ENCODE measurements at regions not wholly inside any gene's neighbourhood (a gene's known extent, or its start where the extent isn't known, plus 50 kb on each side); places are given as distances from the start of the nearest gene placed in this dataset.

DNA sequence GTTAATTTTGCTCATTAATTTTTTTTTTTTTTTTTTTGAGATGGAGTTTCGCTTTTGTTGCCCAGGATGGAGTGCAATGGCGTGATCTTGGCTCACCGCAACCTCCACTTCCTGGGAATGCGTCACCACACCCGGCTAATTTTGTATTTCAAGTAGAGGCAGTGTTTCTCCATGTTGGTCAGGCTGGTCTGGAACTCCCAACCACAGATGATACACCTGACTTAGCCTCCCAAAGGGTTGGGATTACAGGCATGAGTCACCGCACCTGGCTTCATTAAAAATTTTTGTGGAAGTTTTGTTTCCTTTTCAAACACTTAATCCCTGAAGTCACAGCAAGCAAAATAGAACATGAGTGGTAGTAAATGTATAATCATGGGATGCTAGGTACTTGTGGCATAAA, 857.2 kb upstream of the PHF14 start:
- H3K9me3 ChIP-seq (ENCODE audit: control insufficient read depth, low read depth, low read length) = no peaks in the 10 kb centered on the region
- H3K36me3 ChIP-seq (ENCODE audit: control insufficient read depth, insufficient read depth, low read length) = no peaks in the 10 kb centered on the region
- no peaks in the 10 kb centered on the region for H3K27me3 ChIP-seq (ENCODE audit: control insufficient read depth, insufficient read depth, low read length)
- no peak overlapping the region for H3K4me3 ChIP-seq (ENCODE audit: low read length)
- no peaks in the 10 kb centered on the region for H3K4me1 ChIP-seq (ENCODE audit: control insufficient read depth, insufficient read depth, low read length)
- DNase-seq = no peak
- no CpG with 5 or more reads among the region's 6 CpGs for WGBS (ENCODE audit: insufficient coverage, low lambda C conversion rate)
- H3K27ac ChIP-seq (ENCODE audit: low read length) = no peak overlapping the region

DNA sequence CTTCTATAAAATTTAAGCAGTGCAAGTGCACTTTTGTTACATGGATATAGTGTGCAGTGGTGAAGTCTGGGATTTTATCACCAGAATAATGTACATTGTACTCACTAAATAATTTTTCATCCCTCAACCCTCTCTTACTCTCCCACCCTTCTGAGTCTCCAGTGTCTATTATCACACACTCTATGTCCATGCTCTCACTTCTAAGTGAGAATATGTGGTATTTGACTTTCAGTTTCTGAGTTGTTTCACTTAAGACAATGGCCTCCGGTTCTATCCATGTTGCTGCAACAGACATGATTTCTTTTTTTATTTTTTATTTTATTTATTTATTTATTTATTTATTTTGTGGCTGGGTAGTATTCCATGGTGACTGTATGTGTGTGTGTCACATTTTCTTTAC, 855.9 kb upstream of the PHF14 start:
- H3K4me3 ChIP-seq (ENCODE audit: low read length) = no peak overlapping the region
- H3K4me1 ChIP-seq (ENCODE audit: control insufficient read depth, insufficient read depth, low read length) = no peaks in the 10 kb centered on the region
- no CpG with 5 or more reads among the region's 1 CpG for WGBS (ENCODE audit: insufficient coverage, low lambda C conversion rate)

DNA sequence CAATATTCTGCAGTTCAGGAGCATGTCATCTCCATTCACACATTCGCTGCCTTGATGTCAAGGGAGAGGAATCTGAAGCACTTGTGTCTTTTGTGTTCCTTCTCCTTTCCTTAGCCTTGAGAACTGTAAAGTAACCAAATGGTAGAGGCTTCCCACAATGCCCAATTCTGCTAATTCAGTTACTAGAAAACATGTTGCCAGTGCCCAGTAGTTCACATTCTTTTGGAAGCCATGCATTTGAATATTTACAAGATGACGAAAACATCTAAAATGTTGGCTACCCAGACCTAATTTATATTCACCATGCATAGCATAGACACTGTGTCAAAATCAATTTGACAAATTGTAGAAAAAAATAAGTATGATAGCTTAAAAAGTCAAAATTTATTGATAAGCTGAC, 852.7 kb upstream of the PHF14 start:
- Histone ChIP-seq H3K27ac (ENCODE audit: low read length) (no peak overlapping the region), H3K36me3 (ENCODE audit: control insufficient read depth, insufficient read depth, low read length) (no peaks in the 10 kb centered on the region), H3K9me3 (ENCODE audit: control insufficient read depth, low read depth, low read length) (no peaks in the 10 kb centered on the region), H3K27me3 (ENCODE audit: control insufficient read depth, insufficient read depth, low read length) (no peaks in the 10 kb centered on the region), H3K4me1 (ENCODE audit: control insufficient read depth, insufficient read depth, low read length) (no peaks in the 10 kb centered on the region), H3K4me3 (ENCODE audit: low read length) (no peak overlapping the region)
- no CpG with 5 or more reads among the region's 2 CpGs for WGBS (ENCODE audit: insufficient coverage, low lambda C conversion rate)
- DNase-seq = no peak

More for the DNA sequence above, 855.9 kb upstream of the PHF14 start:
- no peak overlapping the region for H3K27ac ChIP-seq (ENCODE audit: low read length)
- no peak for DNase-seq
- no peaks in the 10 kb centered on the region for H3K36me3 ChIP-seq (ENCODE audit: control insufficient read depth, insufficient read depth, low read length)
- no peaks in the 10 kb centered on the region for H3K27me3 ChIP-seq (ENCODE audit: control insufficient read depth, insufficient read depth, low read length)
- no peaks in the 10 kb centered on the region for H3K9me3 ChIP-seq (ENCODE audit: control insufficient read depth, low read depth, low read length)

DNA sequence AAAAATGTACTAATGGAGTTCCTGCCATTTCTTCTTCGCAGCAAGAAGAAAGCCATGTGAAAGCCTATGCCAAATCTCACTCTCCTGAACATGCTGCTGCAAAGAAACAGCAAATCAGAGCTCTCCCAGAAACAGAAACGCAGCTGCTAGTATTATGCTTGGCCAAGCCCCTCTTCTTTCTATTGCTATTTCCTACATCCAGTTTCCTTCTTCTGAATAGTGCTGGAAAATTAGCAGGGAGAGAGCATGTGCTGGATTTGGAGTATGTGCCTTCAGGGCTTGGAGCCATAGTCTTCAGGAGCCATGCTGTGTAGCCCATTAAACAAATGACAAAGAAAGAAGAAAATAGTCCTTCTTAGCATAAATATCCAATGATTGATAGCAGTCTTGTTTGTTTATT, 852.0 kb upstream of the PHF14 start:
- Histone ChIP-seq H3K9me3 (ENCODE audit: control insufficient read depth, low read depth, low read length) (no peaks in the 10 kb centered on the region), H3K36me3 (ENCODE audit: control insufficient read depth, insufficient read depth, low read length) (no peaks in the 10 kb centered on the region), H3K4me1 (ENCODE audit: control insufficient read depth, insufficient read depth, low read length) (no peaks in the 10 kb centered on the region), H3K27ac (ENCODE audit: low read length) (no peak overlapping the region), H3K4me3 (ENCODE audit: low read length) (no peak overlapping the region), H3K27me3 (ENCODE audit: control insufficient read depth, insufficient read depth, low read length) (no peaks in the 10 kb centered on the region)
- no CpG with 5 or more reads among the region's 2 CpGs for WGBS (ENCODE audit: insufficient coverage, low lambda C conversion rate)
- DNase-seq = no peak

DNA sequence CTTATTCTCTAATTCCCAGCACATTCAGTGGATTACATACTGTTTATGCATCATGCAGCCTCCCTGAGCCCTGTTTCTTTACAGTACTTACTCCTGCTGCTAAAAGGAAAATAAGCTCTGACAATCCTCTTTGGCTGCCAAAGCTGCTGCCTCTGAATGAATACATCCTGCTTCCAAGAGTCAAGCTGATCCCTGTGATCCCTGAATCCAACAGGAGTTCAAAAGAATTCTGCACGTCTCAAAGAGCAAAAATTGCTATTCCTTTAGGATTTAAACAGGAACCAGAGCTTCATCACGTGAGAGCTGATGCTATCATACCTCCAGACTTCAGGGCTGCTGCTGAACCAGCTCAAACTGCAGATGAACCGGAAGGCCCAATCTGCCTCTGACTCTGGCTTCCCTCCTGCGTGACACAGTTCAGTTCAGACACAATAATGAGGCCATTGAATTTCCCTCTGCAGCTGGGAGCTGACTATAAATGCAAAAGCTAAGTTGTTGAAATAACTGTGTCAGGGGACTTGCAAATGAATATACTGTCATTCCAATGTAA, 851.0 kb upstream of the PHF14 start:
- Histone ChIP-seq H3K27ac (ENCODE audit: low read length) (no peak overlapping the region), H3K27me3 (ENCODE audit: control insufficient read depth, insufficient read depth, low read length) (no peaks in the 10 kb centered on the region), H3K4me3 (ENCODE audit: low read length) (no peak overlapping the region), H3K9me3 (ENCODE audit: control insufficient read depth, low read depth, low read length) (no peaks in the 10 kb centered on the region), H3K4me1 (ENCODE audit: control insufficient read depth, insufficient read depth, low read length) (no peaks in the 10 kb centered on the region), H3K36me3 (ENCODE audit: control insufficient read depth, insufficient read depth, low read length) (no peaks in the 10 kb centered on the region)
- DNase-seq = peak; percentile 19 to 37
- WGBS (ENCODE audit: insufficient coverage, low lambda C conversion rate) = no CpG with 5 or more reads among the region's 4 CpGs

DNA sequence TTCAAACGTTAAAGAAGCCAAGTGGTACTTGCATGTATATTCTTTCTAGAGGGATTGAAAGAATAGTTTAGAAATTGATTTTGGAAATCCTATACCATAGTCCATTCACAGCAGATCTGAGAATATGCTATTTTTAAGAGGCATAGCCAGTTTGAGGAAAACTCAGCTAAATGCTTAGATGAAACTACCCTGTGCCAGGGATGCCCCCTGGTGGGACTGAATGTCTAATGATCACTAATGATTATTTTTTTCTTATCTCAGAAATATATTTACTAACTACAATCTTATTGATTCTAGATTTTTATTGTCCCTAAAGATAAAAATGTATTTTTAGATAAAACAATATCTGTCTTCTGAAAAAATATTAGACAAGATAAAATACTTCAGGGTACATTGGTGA, 844.9 kb upstream of the PHF14 start:
- H3K4me1 ChIP-seq (ENCODE audit: control insufficient read depth, insufficient read depth, low read length) = no peaks in the 10 kb centered on the region
- no peak overlapping the region for H3K4me3 ChIP-seq (ENCODE audit: low read length)
- H3K9me3 ChIP-seq (ENCODE audit: control insufficient read depth, low read depth, low read length) = no peaks in the 10 kb centered on the region
- no peak for DNase-seq
- H3K36me3 ChIP-seq (ENCODE audit: control insufficient read depth, insufficient read depth, low read length) = no peaks in the 10 kb centered on the region
- WGBS (ENCODE audit: insufficient coverage, low lambda C conversion rate) = 60% methylated on average over 1 of the region's 1 CpG
- no peaks in the 10 kb centered on the region for H3K27me3 ChIP-seq (ENCODE audit: control insufficient read depth, insufficient read depth, low read length)
- no peak overlapping the region for H3K27ac ChIP-seq (ENCODE audit: low read length)

DNA sequence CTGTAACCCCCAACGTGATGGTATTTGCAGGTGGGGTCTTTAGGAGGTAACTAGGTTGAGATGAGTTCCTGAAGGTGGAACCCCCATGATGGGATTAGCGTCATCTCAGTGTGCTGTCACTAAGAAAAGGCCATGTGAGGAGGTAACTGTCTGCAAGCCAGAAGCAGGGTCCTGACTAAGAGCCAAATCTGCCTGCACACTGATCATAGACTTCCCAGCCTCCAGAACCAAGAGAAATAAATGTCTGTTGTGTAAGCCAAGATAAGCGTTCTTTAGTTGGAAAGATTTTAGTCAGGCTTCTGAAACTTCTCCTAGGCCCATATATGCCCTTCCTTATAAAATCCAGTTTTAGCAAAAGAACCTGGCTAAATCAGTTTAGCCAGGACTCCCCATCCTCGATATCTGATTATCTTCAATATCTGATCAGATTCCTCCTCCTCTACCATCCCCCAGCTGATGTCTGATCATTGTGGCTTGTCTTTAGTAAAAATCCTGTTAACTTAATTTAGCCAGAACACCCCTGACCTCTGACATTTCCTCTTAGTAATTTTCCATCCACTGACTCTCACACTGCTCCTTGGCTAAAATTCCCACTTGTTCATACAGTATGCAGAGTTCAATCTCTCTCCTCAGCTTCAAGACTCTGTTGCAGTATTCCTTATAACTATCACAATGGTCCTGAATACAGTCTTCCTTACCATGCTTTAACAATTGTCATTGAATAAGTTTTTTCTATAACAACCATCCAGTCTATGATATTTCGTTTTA, 835.4 kb upstream of the PHF14 start:
- no peaks in the 10 kb centered on the region for H3K36me3 ChIP-seq (ENCODE audit: control insufficient read depth, insufficient read depth, low read length)
- whole genome bisulfite sequencing (ENCODE audit: insufficient coverage, low lambda C conversion rate) = 96% methylated on average over 3 of the region's 5 CpGs
- H3K4me3 ChIP-seq (ENCODE audit: low read length) = no peak overlapping the region
- H3K9me3 ChIP-seq (ENCODE audit: control insufficient read depth, low read depth, low read length) = no peaks in the 10 kb centered on the region
- no peak overlapping the region for H3K27ac ChIP-seq (ENCODE audit: low read length)
- no peak for DNase-seq
- no peaks in the 10 kb centered on the region for H3K4me1 ChIP-seq (ENCODE audit: control insufficient read depth, insufficient read depth, low read length)
- no peaks in the 10 kb centered on the region for H3K27me3 ChIP-seq (ENCODE audit: control insufficient read depth, insufficient read depth, low read length)

DNA sequence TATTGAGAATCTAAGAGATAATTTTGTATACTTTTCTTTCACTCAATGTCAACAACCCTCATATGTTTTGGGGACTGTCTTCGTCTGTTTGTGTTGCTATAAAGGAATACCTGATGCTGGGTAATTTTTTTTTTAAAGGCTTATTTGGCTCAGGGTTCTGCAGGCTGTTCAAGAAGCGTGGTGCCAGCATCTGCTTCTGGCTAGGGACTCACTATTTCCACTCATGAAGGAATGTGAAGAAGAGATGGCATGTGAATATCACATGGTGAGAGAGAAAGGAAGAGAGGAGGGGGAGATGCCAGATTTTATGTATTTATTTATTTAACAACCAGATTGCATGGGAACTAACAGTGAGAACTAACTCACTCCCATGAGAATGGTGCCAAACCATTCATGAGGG, 827.4 kb upstream of the PHF14 start:
- H3K36me3 ChIP-seq (ENCODE audit: control insufficient read depth, insufficient read depth, low read length) = no peaks in the 10 kb centered on the region
- H3K27me3 ChIP-seq (ENCODE audit: control insufficient read depth, insufficient read depth, low read length) = no peaks in the 10 kb centered on the region
- no peak overlapping the region for H3K27ac ChIP-seq (ENCODE audit: low read length)
- H3K9me3 ChIP-seq (ENCODE audit: control insufficient read depth, low read depth, low read length) = no peaks in the 10 kb centered on the region
- WGBS (ENCODE audit: insufficient coverage, low lambda C conversion rate) = no CpG with 5 or more reads among the region's 2 CpGs
- H3K4me3 ChIP-seq (ENCODE audit: low read length) = no peak overlapping the region
- H3K4me1 ChIP-seq (ENCODE audit: control insufficient read depth, insufficient read depth, low read length) = no peaks in the 10 kb centered on the region
- DNase-seq = no peak

DNA sequence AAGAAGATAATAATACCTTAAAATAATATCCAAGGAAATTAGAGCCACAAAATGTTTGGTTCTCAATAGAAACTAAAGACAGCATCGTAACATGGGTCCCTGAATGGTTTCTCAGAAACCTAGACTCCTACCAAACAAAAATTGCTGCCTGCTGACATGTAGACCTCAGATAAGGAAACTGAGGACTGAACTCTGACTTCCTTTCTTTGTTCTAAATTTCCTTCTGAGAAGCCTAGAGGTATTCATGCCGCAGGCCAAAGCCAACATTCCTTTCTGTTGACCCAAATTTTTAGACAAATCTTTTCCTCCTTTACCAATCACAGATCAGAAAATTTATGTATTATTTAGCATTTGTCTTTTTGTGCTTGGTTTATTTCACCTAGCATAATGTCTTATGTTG, 816.7 kb upstream of the PHF14 start:
- no peaks in the 10 kb centered on the region for H3K27me3 ChIP-seq (ENCODE audit: control insufficient read depth, insufficient read depth, low read length)
- no peaks in the 10 kb centered on the region for H3K9me3 ChIP-seq (ENCODE audit: control insufficient read depth, low read depth, low read length)
- H3K4me1 ChIP-seq (ENCODE audit: control insufficient read depth, insufficient read depth, low read length) = no peaks in the 10 kb centered on the region
- WGBS (ENCODE audit: insufficient coverage, low lambda C conversion rate) = 71% methylated on average over 1 of the region's 2 CpGs
- no peaks in the 10 kb centered on the region for H3K36me3 ChIP-seq (ENCODE audit: control insufficient read depth, insufficient read depth, low read length)
- no peak overlapping the region for H3K4me3 ChIP-seq (ENCODE audit: low read length)
- no peak for DNase-seq
- H3K27ac ChIP-seq (ENCODE audit: low read length) = no peak overlapping the region

DNA sequence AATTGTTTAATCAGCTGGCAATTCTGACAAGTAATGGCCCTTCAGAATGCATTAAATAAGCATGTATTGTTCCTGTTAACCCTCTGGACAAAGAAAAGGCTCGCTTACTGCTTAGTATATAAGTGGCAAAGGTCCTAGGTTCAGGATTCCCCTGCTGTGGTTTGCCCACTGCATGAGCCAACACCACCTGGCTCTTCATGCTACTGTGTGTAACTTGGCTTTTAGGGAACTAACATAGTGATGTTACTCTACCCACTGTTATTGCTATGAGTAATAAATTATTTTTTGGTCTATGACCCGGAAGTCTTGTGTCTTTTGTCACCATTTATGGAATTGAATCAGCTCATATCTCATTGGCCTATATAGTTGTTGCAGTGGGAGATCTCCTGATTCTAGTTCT, 791.7 kb upstream of the PHF14 start:
- WGBS (ENCODE audit: insufficient coverage, low lambda C conversion rate) = no CpG with 5 or more reads among the region's 2 CpGs
- Histone ChIP-seq H3K4me3 (ENCODE audit: low read length) (no peak overlapping the region), H3K36me3 (ENCODE audit: control insufficient read depth, insufficient read depth, low read length) (no peaks in the 10 kb centered on the region)

DNA sequence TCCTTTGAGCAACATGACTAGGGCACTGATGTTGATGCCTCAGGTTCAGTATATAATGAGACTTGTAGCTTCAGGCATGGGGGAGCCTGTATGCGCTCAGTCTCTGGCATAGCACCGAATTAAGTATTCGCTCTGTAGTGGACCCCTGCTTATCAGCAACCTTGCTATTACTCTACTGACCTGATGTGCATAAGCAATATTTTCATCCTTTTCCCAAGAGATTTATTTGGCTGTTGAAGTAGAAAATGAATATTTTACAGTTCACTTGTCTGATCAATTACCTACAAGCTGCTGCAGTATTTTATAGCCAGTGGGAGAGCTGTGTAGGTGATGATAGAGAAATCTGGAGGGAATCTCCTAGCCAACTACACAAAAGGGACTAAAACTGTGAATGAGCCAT, 781.6 kb upstream of the PHF14 start:
- Histone ChIP-seq H3K4me1 (ENCODE audit: control insufficient read depth, insufficient read depth, low read length) (peaks cover 3% of the 10 kb centered on the region), H3K4me3 (ENCODE audit: low read length) (no peak overlapping the region), H3K27me3 (ENCODE audit: control insufficient read depth, insufficient read depth, low read length) (no peaks in the 10 kb centered on the region), H3K36me3 (ENCODE audit: control insufficient read depth, insufficient read depth, low read length) (no peaks in the 10 kb centered on the region), H3K9me3 (ENCODE audit: control insufficient read depth, low read depth, low read length) (no peaks in the 10 kb centered on the region), H3K27ac (ENCODE audit: low read length) (no peak overlapping the region)
- WGBS (ENCODE audit: insufficient coverage, low lambda C conversion rate) = no CpG with 5 or more reads among the region's 3 CpGs
- no peak for DNase-seq

More for the DNA sequence above, 791.7 kb upstream of the PHF14 start:
- no peaks in the 10 kb centered on the region for H3K9me3 ChIP-seq (ENCODE audit: control insufficient read depth, low read depth, low read length)
- no peaks in the 10 kb centered on the region for H3K4me1 ChIP-seq (ENCODE audit: control insufficient read depth, insufficient read depth, low read length)
- no peak for DNase-seq
- no peak overlapping the region for H3K27ac ChIP-seq (ENCODE audit: low read length)
- no peaks in the 10 kb centered on the region for H3K27me3 ChIP-seq (ENCODE audit: control insufficient read depth, insufficient read depth, low read length)

All from large intestine (tissue), 3 donors.